ENCODE measurements at regions not wholly inside any gene's neighbourhood (a gene's known extent, or its start where the extent isn't known, plus 50 kb on each side); places are given as distances from the start of the nearest gene placed in this dataset.

DNA sequence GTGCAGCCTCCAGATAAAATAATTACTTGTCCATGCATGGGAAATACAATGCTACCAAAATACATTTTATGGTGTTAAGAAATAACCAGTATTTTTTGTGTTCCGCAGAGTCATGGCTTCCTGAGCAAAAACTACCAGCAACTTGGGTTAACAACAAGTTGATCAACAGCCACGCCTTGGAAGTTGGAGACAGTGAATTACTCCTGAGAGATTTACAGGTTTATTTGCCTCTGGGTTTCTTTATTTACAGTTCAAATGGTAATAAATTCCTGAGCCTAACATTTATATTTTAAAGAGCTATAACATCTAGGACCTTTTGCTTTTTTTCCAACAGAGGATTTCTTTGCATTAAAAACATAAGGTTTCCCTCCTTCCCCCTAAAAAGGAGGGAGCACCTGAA is 194.0 kb downstream of the IPO8 start:
- Histone ChIP-seq H3K9ac (ENCODE audit: low read length) (no peak overlapping the region), H3K9me3 (ENCODE audit: insufficient read depth, low read depth, low read length) (no peaks in the 10 kb centered on the region), H3K4me1 (ENCODE audit: insufficient read depth, low read length) (no peaks in the 10 kb centered on the region), H4K20me1 (ENCODE audit: insufficient read depth, low read length) (no peaks in the 10 kb centered on the region), H3K79me2 (ENCODE audit: insufficient read depth, low read length) (no peaks in the 10 kb centered on the region), H2AFZ (ENCODE audit: low read depth, low read length) (no peak overlapping the region), H3K4me2 (ENCODE audit: low read length) (no peak overlapping the region), H3K4me3 (ENCODE audit: insufficient read depth, low read depth, low read length) (no peak overlapping the region), H3K27ac (ENCODE audit: low read depth, low read length) (no peak overlapping the region), H3K27me3 (ENCODE audit: insufficient read depth, low read length) (no peaks in the 10 kb centered on the region), H3K36me3 (ENCODE audit: insufficient read depth, low read length) (no peaks in the 10 kb centered on the region)
- H3K4me1 Mint-ChIP-seq (ENCODE audit: low read depth, unreplicated experiment), result no peaks in the 10 kb centered on the region
- H3K27ac Mint-ChIP-seq (ENCODE audit: unreplicated experiment), result no peak overlapping the region
- DNase-seq (ENCODE audit: low read depth), result no peak
- no peaks in the 10 kb centered on the region for H3K27me3 Mint-ChIP-seq (ENCODE audit: low read depth, unreplicated experiment)
- H3K4me3 Mint-ChIP-seq (ENCODE audit: unreplicated experiment), result no peak overlapping the region
- H3K9me3 Mint-ChIP-seq (ENCODE audit: unreplicated experiment), result no peaks in the 10 kb centered on the region
- FAIRE-seq, result no peak
- H3K36me3 Mint-ChIP-seq (ENCODE audit: low read depth, unreplicated experiment), result no peaks in the 10 kb centered on the region
- TF ChIP-seq EZH2 (IDR thresholded peaks at IDR 0.05; ENCODE audit: insufficient read depth, low read length) (no peak), CTCF (IDR thresholded peaks at IDR 0.05; ENCODE audit: insufficient read depth, low read depth, low read length) (no peak)

DNA sequence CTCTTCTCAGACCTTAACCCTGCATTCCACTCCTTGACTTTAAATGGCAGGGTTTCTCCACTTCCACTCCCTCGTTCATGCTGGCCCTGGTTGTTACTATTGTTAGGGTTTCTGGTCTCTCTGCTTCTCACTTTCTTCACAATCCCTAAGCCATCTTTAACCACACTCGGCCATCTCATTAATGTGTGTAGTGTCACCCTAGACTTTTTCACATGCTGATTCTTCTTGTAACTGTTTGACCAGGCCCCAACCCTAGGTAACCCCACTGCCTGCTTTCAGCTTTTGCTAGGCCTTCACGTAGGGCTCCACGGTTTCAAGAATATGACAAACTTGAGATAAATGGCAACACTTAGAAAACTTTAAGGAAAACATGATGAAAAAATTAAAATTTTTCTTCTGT is 195.1 kb downstream of the IPO8 start:
- no peak for FAIRE-seq
- H3K27ac Mint-ChIP-seq (ENCODE audit: unreplicated experiment), result no peak overlapping the region

More for the DNA sequence above, 195.1 kb downstream of the IPO8 start:
- H3K4me3 Mint-ChIP-seq (ENCODE audit: unreplicated experiment), result no peak overlapping the region
- no peaks in the 10 kb centered on the region for H3K79me2 ChIP-seq (ENCODE audit: insufficient read depth, low read length)
- H3K9me3 ChIP-seq (ENCODE audit: insufficient read depth, low read depth, low read length), result no peaks in the 10 kb centered on the region
- no peak overlapping the region for H3K4me3 ChIP-seq (ENCODE audit: insufficient read depth, low read depth, low read length)
- TF ChIP-seq CTCF (IDR thresholded peaks at IDR 0.05; ENCODE audit: insufficient read depth, low read depth, low read length) (no peak), EZH2 (IDR thresholded peaks at IDR 0.05; ENCODE audit: insufficient read depth, low read length) (no peak)
- DNase-seq (ENCODE audit: low read depth), result no peak
- H4K20me1 ChIP-seq (ENCODE audit: insufficient read depth, low read length), result no peaks in the 10 kb centered on the region
- no peaks in the 10 kb centered on the region for H3K27me3 Mint-ChIP-seq (ENCODE audit: low read depth, unreplicated experiment)
- H3K27me3 ChIP-seq (ENCODE audit: insufficient read depth, low read length), result no peaks in the 10 kb centered on the region
- no peaks in the 10 kb centered on the region for H3K36me3 Mint-ChIP-seq (ENCODE audit: low read depth, unreplicated experiment)
- H3K27ac ChIP-seq (ENCODE audit: low read depth, low read length), result no peak overlapping the region
- no peak overlapping the region for H2AFZ ChIP-seq (ENCODE audit: low read depth, low read length)
- no peaks in the 10 kb centered on the region for H3K36me3 ChIP-seq (ENCODE audit: insufficient read depth, low read length)
- no peaks in the 10 kb centered on the region for H3K4me1 ChIP-seq (ENCODE audit: insufficient read depth, low read length)
- H3K9ac ChIP-seq (ENCODE audit: low read length), result no peak overlapping the region
- no peaks in the 10 kb centered on the region for H3K4me1 Mint-ChIP-seq (ENCODE audit: low read depth, unreplicated experiment)
- H3K4me2 ChIP-seq (ENCODE audit: low read length), result no peak overlapping the region
- no peaks in the 10 kb centered on the region for H3K9me3 Mint-ChIP-seq (ENCODE audit: unreplicated experiment)
